ENCODE measurements at regions not wholly inside any gene's neighbourhood (a gene's known extent, or its start where the extent isn't known, plus 50 kb on each side); places are given as distances from the start of the nearest gene placed in this dataset.
"Not testable (repeated sequence)": the region's sequence is repeated elsewhere in the genome, so short reads cannot be mapped to it uniquely, and the experiment has no call there.

DNA sequence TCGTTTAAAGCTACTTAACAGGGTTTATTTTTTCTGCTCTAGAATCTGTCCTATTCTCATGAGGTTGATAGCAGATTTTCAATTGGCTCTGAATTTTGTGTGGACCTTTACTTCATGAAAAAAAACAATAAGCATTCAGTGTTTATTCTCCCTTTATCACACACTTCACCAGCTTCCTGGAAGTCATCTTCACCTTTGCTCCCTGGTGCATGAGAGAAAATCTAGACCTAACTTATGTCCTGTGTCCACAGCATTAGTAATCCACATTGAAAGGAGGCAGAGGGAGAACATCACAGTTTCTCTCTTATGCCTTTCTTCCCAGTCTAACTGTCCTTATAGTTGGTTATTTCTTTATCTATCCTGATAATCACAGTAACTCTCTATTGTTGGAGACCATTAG is 316.1 kb downstream of the PTH2R start:
- Histone ChIP-seq H3K9me3 (ENCODE audit: control insufficient read depth, low read length) (peaks cover 14% of the 10 kb centered on the region), H4K8ac (ENCODE audit: low read length) (no peak overlapping the region), H3K23ac (ENCODE audit: low read length in 2 of 2) (no peak overlapping the region), H2AK5ac (ENCODE audit: low read length, severe bottlenecking) (no peak overlapping the region), H2BK15ac (ENCODE audit: low read depth, poor library complexity, severe bottlenecking) (no peak overlapping the region), H3K27me3 (ENCODE audit: control insufficient read depth in 1 of 2, insufficient read depth in 1 of 2, low read length in 2 of 2) (no peaks in the 10 kb centered on the region), H3K36me3 (ENCODE audit: control insufficient read depth in 1 of 2, insufficient read depth in 2 of 2, low read depth in 1 of 2, low read length in 2 of 2) (no peaks in the 10 kb centered on the region), H3K9ac (ENCODE audit: low read length) (no peak overlapping the region), H2BK120ac (ENCODE audit: low read depth, low read length) (no peak overlapping the region), H2BK5ac (ENCODE audit: low read depth, low read length, poor library complexity, severe bottlenecking) (no peak overlapping the region), H3K79me1 (replicated peaks; ENCODE audit: low read length, poor library complexity, severe bottlenecking) (no peaks in the 10 kb centered on the region), H4K91ac (ENCODE audit: low read length) (no peak overlapping the region), H3K14ac (ENCODE audit: low read length in 2 of 2) (no peak overlapping the region), H3K4me3 (ENCODE audit: insufficient read depth in 1 of 2, low read depth in 1 of 2, low read length in 2 of 2) (no peak overlapping the region), H2AFZ (ENCODE audit: low read depth, low read length) (no peak overlapping the region), H2BK12ac (ENCODE audit: low read length in 2 of 2) (no peak overlapping the region), H3K18ac (ENCODE audit: low read depth in 1 of 2, low read length in 2 of 2) (no peak overlapping the region), H3K4ac (ENCODE audit: low read depth in 1 of 2, low read length in 2 of 2) (no peak overlapping the region), H3K4me2 (ENCODE audit: low read length, poor library complexity, severe bottlenecking) (no peak overlapping the region), H3K27ac (ENCODE audit: low read length, poor library complexity, severe bottlenecking) (no peak overlapping the region), H3K4me1 (ENCODE audit: control insufficient read depth, insufficient read depth, low read depth, low read length) (no peaks in the 10 kb centered on the region)
- no peak for DNase-seq
- WGBS = no CpG with 5 or more reads among the region's 1 CpG

DNA sequence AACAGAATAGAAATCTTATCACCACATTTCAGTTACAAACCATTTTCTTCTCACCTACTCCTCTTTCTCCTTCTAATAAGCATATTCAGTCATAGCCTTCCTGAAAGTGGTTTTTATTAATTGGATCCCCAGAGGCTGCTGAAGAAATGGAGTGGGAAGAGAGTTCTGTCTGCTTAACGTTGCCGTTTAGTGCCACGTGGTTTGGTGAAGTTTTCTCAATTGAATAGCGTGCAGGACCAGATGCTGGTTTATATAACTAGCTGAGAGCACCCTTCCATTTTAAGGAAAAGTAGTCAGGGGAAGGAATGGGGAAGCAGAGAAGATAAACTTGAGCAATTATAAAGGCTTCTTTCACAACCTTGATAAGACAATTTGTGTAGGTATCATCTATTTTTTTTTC is 318.7 kb downstream of the PTH2R start:
- H3K14ac ChIP-seq (ENCODE audit: low read length in 2 of 2) = no peak overlapping the region
- no peak overlapping the region for H4K91ac ChIP-seq (ENCODE audit: low read length)
- no peak overlapping the region for H2BK12ac ChIP-seq (ENCODE audit: low read length in 2 of 2)
- H4K8ac ChIP-seq (ENCODE audit: low read length) = no peak overlapping the region
- no peak overlapping the region for H3K4ac ChIP-seq (ENCODE audit: low read depth in 1 of 2, low read length in 2 of 2)
- H3K79me1 ChIP-seq (replicated peaks; ENCODE audit: low read length, poor library complexity, severe bottlenecking) = no peaks in the 10 kb centered on the region
- no peak overlapping the region for H2BK5ac ChIP-seq (ENCODE audit: low read depth, low read length, poor library complexity, severe bottlenecking)
- H3K18ac ChIP-seq (ENCODE audit: low read depth in 1 of 2, low read length in 2 of 2) = no peak overlapping the region
- H3K9ac ChIP-seq (ENCODE audit: low read length) = no peak overlapping the region
- no peaks in the 10 kb centered on the region for H3K36me3 ChIP-seq (ENCODE audit: control insufficient read depth in 1 of 2, insufficient read depth in 2 of 2, low read depth in 1 of 2, low read length in 2 of 2)
- no peak overlapping the region for H3K23ac ChIP-seq (ENCODE audit: low read length in 2 of 2)
- no peak overlapping the region for H2AFZ ChIP-seq (ENCODE audit: low read depth, low read length)
- WGBS = 76% methylated on average over 4 of the region's 4 CpGs
- H3K27me3 ChIP-seq (ENCODE audit: control insufficient read depth in 1 of 2, insufficient read depth in 1 of 2, low read length in 2 of 2) = no peaks in the 10 kb centered on the region
- no peak for DNase-seq
- H3K4me2 ChIP-seq (ENCODE audit: low read length, poor library complexity, severe bottlenecking) = no peak overlapping the region
- H2AK5ac ChIP-seq (ENCODE audit: low read length, severe bottlenecking) = no peak overlapping the region
- H3K4me3 ChIP-seq (ENCODE audit: insufficient read depth in 1 of 2, low read depth in 1 of 2, low read length in 2 of 2) = no peak overlapping the region
- peaks cover 18% of the 10 kb centered on the region for H3K9me3 ChIP-seq (ENCODE audit: control insufficient read depth, low read length)
- no peak overlapping the region for H2BK15ac ChIP-seq (ENCODE audit: low read depth, poor library complexity, severe bottlenecking)
- no peak overlapping the region for H2BK120ac ChIP-seq (ENCODE audit: low read depth, low read length)
- H3K4me1 ChIP-seq (ENCODE audit: control insufficient read depth, insufficient read depth, low read depth, low read length) = no peaks in the 10 kb centered on the region
- no peak overlapping the region for H3K27ac ChIP-seq (ENCODE audit: low read length, poor library complexity, severe bottlenecking)

DNA sequence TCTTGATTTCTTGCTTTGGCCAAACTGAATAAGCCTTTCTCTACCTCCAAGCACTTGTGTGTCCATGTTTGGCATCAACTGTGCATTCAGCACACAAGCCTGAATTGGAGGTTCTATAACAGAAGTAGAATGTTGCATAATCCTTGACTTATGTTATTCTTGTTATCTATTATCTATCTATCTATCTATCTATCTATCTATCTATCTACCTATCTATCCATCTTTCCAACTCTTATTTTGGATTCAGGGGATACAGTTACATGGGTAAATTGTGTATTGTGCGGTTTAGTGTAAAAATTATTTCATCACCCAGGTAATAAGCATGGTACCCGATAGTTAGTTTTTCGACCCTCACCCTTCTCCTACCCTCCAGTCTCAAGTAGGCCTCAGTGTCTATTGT is 319.6 kb downstream of the PTH2R start:
- Histone ChIP-seq H3K27me3 (ENCODE audit: control insufficient read depth in 1 of 2, insufficient read depth in 1 of 2, low read length in 2 of 2) (no peaks in the 10 kb centered on the region), H2BK120ac (ENCODE audit: low read depth, low read length) (no peak overlapping the region), H2BK15ac (ENCODE audit: low read depth, poor library complexity, severe bottlenecking) (no peak overlapping the region), H3K9me3 (ENCODE audit: control insufficient read depth, low read length) (peaks cover 18% of the 10 kb centered on the region), H4K91ac (ENCODE audit: low read length) (no peak overlapping the region), H3K79me1 (replicated peaks; ENCODE audit: low read length, poor library complexity, severe bottlenecking) (no peaks in the 10 kb centered on the region), H3K14ac (ENCODE audit: low read length in 2 of 2) (no peak overlapping the region), H3K4ac (ENCODE audit: low read depth in 1 of 2, low read length in 2 of 2) (no peak overlapping the region), H3K9ac (ENCODE audit: low read length) (no peak overlapping the region), H2BK12ac (ENCODE audit: low read length in 2 of 2) (no peak overlapping the region), H4K8ac (ENCODE audit: low read length) (no peak overlapping the region), H3K4me2 (ENCODE audit: low read length, poor library complexity, severe bottlenecking) (no peak overlapping the region), H3K4me3 (ENCODE audit: insufficient read depth in 1 of 2, low read depth in 1 of 2, low read length in 2 of 2) (no peak overlapping the region), H3K27ac (ENCODE audit: low read length, poor library complexity, severe bottlenecking) (no peak overlapping the region), H2BK5ac (ENCODE audit: low read depth, low read length, poor library complexity, severe bottlenecking) (no peak overlapping the region), H3K36me3 (ENCODE audit: control insufficient read depth in 1 of 2, insufficient read depth in 2 of 2, low read depth in 1 of 2, low read length in 2 of 2) (no peaks in the 10 kb centered on the region), H3K4me1 (ENCODE audit: control insufficient read depth, insufficient read depth, low read depth, low read length) (no peaks in the 10 kb centered on the region), H3K23ac (ENCODE audit: low read length in 2 of 2) (no peak overlapping the region), H2AFZ (ENCODE audit: low read depth, low read length) (no peak overlapping the region), H3K18ac (ENCODE audit: low read depth in 1 of 2, low read length in 2 of 2) (no peak overlapping the region), H2AK5ac (ENCODE audit: low read length, severe bottlenecking) (no peak overlapping the region)
- no CpG with 5 or more reads among the region's 3 CpGs for whole genome bisulfite sequencing
- DNase-seq = no peak

DNA sequence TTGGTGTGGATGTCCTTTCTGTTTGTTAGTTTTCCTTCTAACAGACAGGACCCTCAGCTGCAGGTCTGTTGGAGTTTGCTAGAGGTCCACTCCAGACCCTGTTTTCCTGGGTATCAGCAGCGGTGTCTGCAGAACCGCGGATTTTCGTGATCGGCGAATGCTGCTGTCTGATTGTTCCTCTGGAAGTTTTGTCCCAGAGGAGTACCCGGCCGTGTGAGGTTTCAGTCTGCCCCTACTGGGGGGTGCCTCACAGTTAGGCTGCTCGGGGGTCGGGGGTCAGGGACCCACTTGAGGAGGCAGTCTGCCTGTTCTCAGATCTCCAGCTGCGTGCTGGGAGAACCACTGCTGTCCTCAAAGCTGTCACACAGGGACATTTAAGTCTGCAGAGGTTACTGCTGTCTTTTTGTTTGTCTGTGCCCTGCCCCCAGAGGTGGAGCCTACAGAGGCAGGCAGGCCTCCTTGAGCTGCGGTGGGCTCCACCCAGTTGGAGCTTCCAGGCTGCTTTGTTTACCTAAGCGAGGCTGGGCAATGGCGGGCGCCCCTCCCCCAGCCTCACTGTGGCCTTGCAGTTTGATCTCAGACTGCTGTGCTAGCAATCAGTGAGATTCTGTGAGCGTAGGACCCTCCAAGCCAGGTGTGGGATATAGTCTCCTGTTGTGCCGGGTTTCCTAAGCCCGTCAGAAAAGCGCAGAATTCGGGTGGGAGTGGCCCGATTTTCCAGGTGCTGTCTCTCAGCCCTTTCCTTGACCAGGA is 345.2 kb downstream of the PTH2R start:
- H2BK120ac ChIP-seq (ENCODE audit: low read depth, low read length); H4K8ac ChIP-seq (ENCODE audit: low read length); H3K18ac ChIP-seq (ENCODE audit: low read depth in 1 of 2, low read length in 2 of 2); H2BK12ac ChIP-seq (ENCODE audit: low read length in 2 of 2); H2AK5ac ChIP-seq (ENCODE audit: low read length, severe bottlenecking); H3K23ac ChIP-seq (ENCODE audit: low read length in 2 of 2); H3K4me2 ChIP-seq (ENCODE audit: low read length, poor library complexity, severe bottlenecking); H3K14ac ChIP-seq (ENCODE audit: low read length in 2 of 2); H3K4me3 ChIP-seq (ENCODE audit: insufficient read depth in 1 of 2, low read depth in 1 of 2, low read length in 2 of 2); H3K27me3 ChIP-seq (ENCODE audit: control insufficient read depth in 1 of 2, insufficient read depth in 1 of 2, low read length in 2 of 2); H3K4ac ChIP-seq (ENCODE audit: low read depth in 1 of 2, low read length in 2 of 2); H3K27ac ChIP-seq (ENCODE audit: low read length, poor library complexity, severe bottlenecking); DNase-seq; H2BK15ac ChIP-seq (ENCODE audit: low read depth, poor library complexity, severe bottlenecking); H2BK5ac ChIP-seq (ENCODE audit: low read depth, low read length, poor library complexity, severe bottlenecking); H4K91ac ChIP-seq (ENCODE audit: low read length); H2AFZ ChIP-seq (ENCODE audit: low read depth, low read length); H3K4me1 ChIP-seq (ENCODE audit: control insufficient read depth, insufficient read depth, low read depth, low read length); H3K9ac ChIP-seq (ENCODE audit: low read length); H3K36me3 ChIP-seq (ENCODE audit: control insufficient read depth in 1 of 2, insufficient read depth in 2 of 2, low read depth in 1 of 2, low read length in 2 of 2); H3K79me1 ChIP-seq (replicated peaks; ENCODE audit: low read length, poor library complexity, severe bottlenecking): not testable (repeated sequence)
- peaks cover 20% of the 10 kb centered on the region for H3K9me3 ChIP-seq (ENCODE audit: control insufficient read depth, low read length)
- WGBS = 85% methylated on average over 21 of the region's 21 CpGs
